HL-60 (cell line): ENCODE measurements at regions not wholly inside any gene's neighbourhood (a gene's known extent, or its start where the extent isn't known, plus 50 kb on each side); places are given as distances from the start of the nearest gene placed in this dataset.

Experiments
- DNase-seq, 2 experiments: peaks; one replicate each; pipeline ENCODE4 v3.0.0-alpha.2; 2010 to 2020; ENCODE audit warnings: low read depth in 1 of 2, low spot score in 1 of 2
- H3K27ac ChIP-seq: fragments of 250-450 bp; sonication (Bioruptor Pico); replicated peaks from 2 replicates; pipeline ENCODE4 v1.5.1; 2020; ENCODE audit warnings: mild to moderate bottlenecking, moderate library complexity
- H3K27me3 ChIP-seq: fragments of 250-450 bp; sonication (Bioruptor Pico); 2 replicates; pipeline ENCODE4 v1.5.1; 2021; ENCODE audit warnings: mild to moderate bottlenecking, moderate library complexity; ENCODE audit not compliant: insufficient read depth, poor library complexity, severe bottlenecking
- H3K4me3 ChIP-seq: replicated peaks from 2 replicates; pipeline ENCODE4 v1.5.1; 2011; ENCODE audit warnings: mild to moderate bottlenecking, control low read depth, low read length; ENCODE audit not compliant: insufficient read depth
- GABPA ChIP-seq: IDR thresholded peaks from 2 replicates; pipeline ENCODE4 v1.6.1; 2012; ENCODE audit warnings: low read depth
- POLR2AphosphoS5 ChIP-seq: IDR thresholded peaks from 2 replicates; pipeline ENCODE4 v1.6.1; 2012; ENCODE audit warnings: low read depth
- SPI1 ChIP-seq: IDR thresholded peaks from 2 replicates; pipeline ENCODE4 v1.6.1; 2012; ENCODE audit warnings: low read depth, mild to moderate bottlenecking, borderline replicate concordance
- TF ChIP-seq, protein P1 (sequence below): IDR thresholded peaks from one replicate; pipeline ENCODE4 v1.5.1; 2011; ENCODE audit warnings: low read length, control low read depth, inconsistent platforms; ENCODE audit not compliant: insufficient read depth
- TF ChIP-seq, protein P2 (sequence below): IDR thresholded peaks from 2 replicates; pipeline ENCODE4 v1.6.1; 2012; ENCODE audit warnings: low read depth; ENCODE audit not compliant: insufficient replicate concordance

DNA sequence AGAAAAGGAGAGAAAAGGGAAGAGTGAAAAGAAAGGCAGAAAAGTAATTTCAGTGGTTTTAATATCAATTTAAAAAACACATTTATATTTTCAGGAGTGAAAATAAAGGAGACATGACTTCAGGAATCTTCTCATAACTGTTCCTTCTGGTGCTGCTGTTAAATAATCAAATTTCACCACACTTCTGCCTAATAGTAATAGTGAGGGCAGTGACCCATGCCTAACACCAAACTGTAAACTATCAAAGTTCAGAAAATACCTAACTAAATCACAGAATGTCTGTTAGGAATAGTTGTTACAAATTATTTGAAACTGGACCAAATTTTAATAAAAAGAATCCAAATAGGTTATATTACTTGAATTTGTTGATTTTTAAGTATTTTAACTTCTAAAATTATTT lies 169.4 kb downstream of the RPL10L start:
- no peak overlapping the region for H3K27ac ChIP-seq
- DNase-seq, result no peak
- TF ChIP-seq GABPA, result no peak
- TF ChIP-seq, protein P1, sequence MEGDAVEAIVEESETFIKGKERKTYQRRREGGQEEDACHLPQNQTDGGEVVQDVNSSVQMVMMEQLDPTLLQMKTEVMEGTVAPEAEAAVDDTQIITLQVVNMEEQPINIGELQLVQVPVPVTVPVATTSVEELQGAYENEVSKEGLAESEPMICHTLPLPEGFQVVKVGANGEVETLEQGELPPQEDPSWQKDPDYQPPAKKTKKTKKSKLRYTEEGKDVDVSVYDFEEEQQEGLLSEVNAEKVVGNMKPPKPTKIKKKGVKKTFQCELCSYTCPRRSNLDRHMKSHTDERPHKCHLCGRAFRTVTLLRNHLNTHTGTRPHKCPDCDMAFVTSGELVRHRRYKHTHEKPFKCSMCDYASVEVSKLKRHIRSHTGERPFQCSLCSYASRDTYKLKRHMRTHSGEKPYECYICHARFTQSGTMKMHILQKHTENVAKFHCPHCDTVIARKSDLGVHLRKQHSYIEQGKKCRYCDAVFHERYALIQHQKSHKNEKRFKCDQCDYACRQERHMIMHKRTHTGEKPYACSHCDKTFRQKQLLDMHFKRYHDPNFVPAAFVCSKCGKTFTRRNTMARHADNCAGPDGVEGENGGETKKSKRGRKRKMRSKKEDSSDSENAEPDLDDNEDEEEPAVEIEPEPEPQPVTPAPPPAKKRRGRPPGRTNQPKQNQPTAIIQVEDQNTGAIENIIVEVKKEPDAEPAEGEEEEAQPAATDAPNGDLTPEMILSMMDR, result no peak
- TF ChIP-seq SPI1, result no peak
- TF ChIP-seq, protein P2, sequence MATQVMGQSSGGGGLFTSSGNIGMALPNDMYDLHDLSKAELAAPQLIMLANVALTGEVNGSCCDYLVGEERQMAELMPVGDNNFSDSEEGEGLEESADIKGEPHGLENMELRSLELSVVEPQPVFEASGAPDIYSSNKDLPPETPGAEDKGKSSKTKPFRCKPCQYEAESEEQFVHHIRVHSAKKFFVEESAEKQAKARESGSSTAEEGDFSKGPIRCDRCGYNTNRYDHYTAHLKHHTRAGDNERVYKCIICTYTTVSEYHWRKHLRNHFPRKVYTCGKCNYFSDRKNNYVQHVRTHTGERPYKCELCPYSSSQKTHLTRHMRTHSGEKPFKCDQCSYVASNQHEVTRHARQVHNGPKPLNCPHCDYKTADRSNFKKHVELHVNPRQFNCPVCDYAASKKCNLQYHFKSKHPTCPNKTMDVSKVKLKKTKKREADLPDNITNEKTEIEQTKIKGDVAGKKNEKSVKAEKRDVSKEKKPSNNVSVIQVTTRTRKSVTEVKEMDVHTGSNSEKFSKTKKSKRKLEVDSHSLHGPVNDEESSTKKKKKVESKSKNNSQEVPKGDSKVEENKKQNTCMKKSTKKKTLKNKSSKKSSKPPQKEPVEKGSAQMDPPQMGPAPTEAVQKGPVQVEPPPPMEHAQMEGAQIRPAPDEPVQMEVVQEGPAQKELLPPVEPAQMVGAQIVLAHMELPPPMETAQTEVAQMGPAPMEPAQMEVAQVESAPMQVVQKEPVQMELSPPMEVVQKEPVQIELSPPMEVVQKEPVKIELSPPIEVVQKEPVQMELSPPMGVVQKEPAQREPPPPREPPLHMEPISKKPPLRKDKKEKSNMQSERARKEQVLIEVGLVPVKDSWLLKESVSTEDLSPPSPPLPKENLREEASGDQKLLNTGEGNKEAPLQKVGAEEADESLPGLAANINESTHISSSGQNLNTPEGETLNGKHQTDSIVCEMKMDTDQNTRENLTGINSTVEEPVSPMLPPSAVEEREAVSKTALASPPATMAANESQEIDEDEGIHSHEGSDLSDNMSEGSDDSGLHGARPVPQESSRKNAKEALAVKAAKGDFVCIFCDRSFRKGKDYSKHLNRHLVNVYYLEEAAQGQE, result no peak
- TF ChIP-seq POLR2AphosphoS5, result no peak
- no peaks in the 10 kb centered on the region for H3K27me3 ChIP-seq
- no peak overlapping the region for H3K4me3 ChIP-seq

GRCh38 chr14:46480817-46481216 lies 170.8 kb downstream of the RPL10L start:
- TF ChIP-seq, protein P1, result no peak
- TF ChIP-seq POLR2AphosphoS5 (no peak), SPI1 (no peak), GABPA (no peak)
- TF ChIP-seq, protein P2, result no peak
- H3K27me3 ChIP-seq, result no peaks in the 10 kb centered on the region
- H3K27ac ChIP-seq, result no peak overlapping the region
- H3K4me3 ChIP-seq, result no peak overlapping the region
- DNase-seq, result no peak

GRCh38 chr14:46472261-46472660 lies 179.3 kb downstream of the RPL10L start:
- no peak for DNase-seq
- no peak overlapping the region for H3K4me3 ChIP-seq
- TF ChIP-seq, protein P1, result no peak
- no peak for TF ChIP-seq SPI1
- TF ChIP-seq, protein P2, result no peak
- no peak for TF ChIP-seq GABPA
- TF ChIP-seq POLR2AphosphoS5, result no peak
- H3K27me3 ChIP-seq, result no peaks in the 10 kb centered on the region
- no peak overlapping the region for H3K27ac ChIP-seq
